Heart left ventricle (tissue), 13 donors: ENCODE measurements at regions not wholly inside any gene's neighbourhood (a gene's known extent, or its start where the extent isn't known, plus 50 kb on each side); places are given as distances from the start of the nearest gene placed in this dataset.

Experiments
- CTCF ChIP-seq, 12 donors: fragments of 200-600 bp; sonication (generic) in 4 of 12; IDR thresholded peaks; one replicate each; pipeline versions ENCODE4 v1.5.0 to v1.8.0; 2018 to 2022; ENCODE audit warnings: antibody characterized with exemption in 12 of 12, mild to moderate bottlenecking in 5 of 12
- POLR2A ChIP-seq, 2 donors: fragments of 450-650 bp; IDR thresholded peaks; one replicate each; pipeline ENCODE4 v1.6.1; 2017; ENCODE audit warnings: antibody characterized with exemption in 2 of 2, mild to moderate bottlenecking in 2 of 2, moderate library complexity in 2 of 2
- donor health status: ischemic (EF 13 %, LVEDD 7.1; RV severe dilation, severe dysfunction).
- donor health status: DM: no; HTN: yes; CAD: no.
- donor health status: DM: no; HTN: no; CAD: no.
- donor health status: ischemic (EF 25% LVEDD 6.9; RV normal size, moderate dysfunction).
- donor health status: ischemic (EF 25% LVEDD 5.7; RV mildly dilated, moderate dysfunction).
- donor health status: ischemic (EF 35%, LVEDD 5.7; RV mildly dilated, moderate dysfunction).
- donor health status: nonischemic (EF 11% LVEDD 7.7; RV severe dilation, severe dysfunction).
- donor health status: DM: yes; HTN: yes; CAD: no.
- donor health status: PGD.
- donor health status: ischemic (EF 29% LVEDD 5.4; RV normal size, mild dysfunction).
- donor health status: nonischemic (EF 23%, LVEDD 6.1; RV moderate dilation, normal function).

DNA sequence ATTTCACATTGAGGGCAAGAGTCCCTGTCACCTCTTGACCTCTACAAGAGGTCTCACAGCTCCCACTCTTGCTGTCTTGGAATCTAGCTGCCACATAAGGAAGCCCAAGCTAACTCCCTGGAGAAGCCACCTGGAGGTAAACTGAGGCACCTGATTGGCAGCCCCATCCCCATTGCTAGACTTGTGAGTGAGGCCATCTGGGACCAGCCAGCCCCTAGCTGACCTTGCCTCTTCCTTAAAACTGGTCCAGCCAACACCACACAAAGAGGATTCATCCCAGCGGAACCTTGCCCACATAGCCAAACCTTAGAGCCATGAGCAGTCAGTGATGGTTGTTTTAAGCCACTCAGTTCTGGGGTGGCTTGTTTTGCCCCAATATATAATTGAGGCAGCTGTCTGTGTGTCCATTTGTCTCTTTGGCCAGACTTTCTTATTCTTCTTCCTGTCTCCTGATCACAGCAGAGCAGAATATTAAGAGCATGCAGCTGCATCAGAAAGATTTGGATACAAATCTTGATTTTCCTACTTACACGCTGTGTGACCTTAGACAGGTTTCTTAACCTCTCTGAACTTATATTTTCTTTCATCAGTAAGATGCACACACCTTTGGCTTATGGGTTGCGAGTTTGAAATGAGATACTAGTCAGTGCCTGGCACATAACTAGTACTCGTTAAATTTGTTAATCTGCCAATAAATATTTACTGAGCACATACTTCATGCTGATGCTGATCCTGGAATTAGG, 74.3 kb upstream of the TP53I11 start:
- TF ChIP-seq CTCF (IDR thresholded peaks at IDR 0.05) (no peak), POLR2A (IDR thresholded peaks at IDR 0.05) (no peak)
